SKM-1 treated with dmso at 0.1 percent for 144 hours (cell line): ENCODE measurements at regions not wholly inside any gene's neighbourhood (a gene's known extent, or its start where the extent isn't known, plus 50 kb on each side); places are given as distances from the start of the nearest gene placed in this dataset.

Experiments used
- DNase-seq: peaks from one replicate; lab custom pipeline; 2025; ENCODE audit not compliant: unreplicated experiment; lab: John Stamatoyannopoulos, UW

- DNase-seq: no peak
These were observed 408.9 kb upstream of the FBXO33 start for GRCh38 chr14:39841088-39841487.

GRCh38 chr14:39827901-39828655 is 395.8 kb upstream of the FBXO33 start:
- DNase-seq: no peak

GRCh38 chr14:39812532-39813320 is 380.5 kb upstream of the FBXO33 start:
- DNase-seq: no peak

- no peak for DNase-seq
These were observed 375.0 kb upstream of the FBXO33 start for GRCh38 chr14:39807271-39807670.

DNA sequence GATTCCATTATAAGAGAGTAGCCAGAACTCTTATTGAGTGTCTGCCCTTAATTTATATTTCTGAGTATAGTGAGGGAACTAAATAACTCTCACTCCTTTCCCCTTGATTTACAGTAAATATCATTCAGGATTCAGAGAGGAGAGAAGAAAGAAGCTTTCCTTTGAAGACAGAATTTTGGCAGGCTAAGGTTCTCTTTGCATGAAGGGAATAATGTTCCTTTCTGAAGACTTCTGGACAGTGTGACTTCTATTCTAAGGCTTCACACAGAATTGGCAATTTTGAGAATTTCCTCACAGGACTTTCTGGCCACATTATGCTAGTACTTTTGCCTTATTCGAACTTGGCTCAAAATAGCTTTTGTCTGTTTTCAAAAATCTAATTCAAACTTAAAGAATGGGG is 352.2 kb upstream of the FBXO33 start:
- DNase-seq: no peak

DNA sequence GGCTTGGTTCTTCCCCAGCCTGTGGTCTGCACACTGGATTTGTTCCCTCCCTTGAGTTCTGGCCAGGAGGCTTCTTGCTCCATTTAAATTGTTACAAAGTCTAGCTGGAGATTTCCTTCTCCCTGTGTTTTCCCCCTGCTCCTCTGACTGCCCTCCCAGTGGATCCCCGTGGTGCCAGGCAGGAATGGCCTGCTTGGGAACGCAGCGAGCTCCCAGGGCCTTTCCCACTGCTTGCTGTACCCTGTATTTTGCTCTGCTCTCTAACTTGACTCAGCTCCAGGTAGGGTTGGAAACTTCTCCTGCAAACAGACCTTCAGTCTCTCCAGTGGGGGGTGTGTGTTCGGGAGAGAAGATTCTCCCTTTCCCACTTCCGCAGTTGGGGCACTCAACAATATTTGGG is 349.2 kb upstream of the FBXO33 start:
- DNase-seq: no peak

DNA sequence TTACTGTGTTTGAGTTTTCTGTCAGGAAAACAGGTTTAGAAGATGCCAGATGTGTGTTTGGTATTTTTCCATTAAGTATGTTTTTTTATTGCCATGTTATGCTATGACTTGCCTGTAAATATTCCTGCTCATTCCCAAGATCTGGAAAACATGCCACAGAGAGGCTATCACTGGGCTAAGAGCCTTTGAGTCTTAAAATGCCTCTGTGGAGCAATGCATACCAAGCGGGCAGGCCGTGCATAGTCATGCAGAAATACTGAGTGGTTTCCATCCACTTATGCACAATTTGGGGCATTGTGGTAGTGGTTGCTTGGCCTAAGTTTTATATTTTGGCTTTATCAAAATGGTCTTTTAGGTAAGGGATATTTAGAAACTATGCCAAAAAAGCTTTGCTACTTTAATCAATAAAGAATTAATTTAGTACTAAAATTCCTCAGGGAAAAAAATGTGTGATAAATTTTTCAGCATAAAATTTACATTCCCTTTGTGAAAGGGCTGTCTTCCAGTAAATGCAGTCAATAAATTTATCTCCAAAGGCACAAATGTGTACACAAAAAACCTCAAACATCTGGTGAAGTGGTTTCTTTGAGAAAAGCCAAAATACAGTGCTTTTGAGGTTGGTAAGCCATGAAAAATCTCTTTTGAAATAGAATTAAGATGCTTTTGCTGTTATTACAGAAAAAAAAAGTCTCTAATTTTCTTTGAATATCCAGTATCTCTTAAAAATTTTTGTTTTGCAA is 341.3 kb upstream of the FBXO33 start:
- no peak for DNase-seq

GRCh38 chr14:39772627-39773026 is 340.4 kb upstream of the FBXO33 start:
- DNase-seq: no peak

DNA sequence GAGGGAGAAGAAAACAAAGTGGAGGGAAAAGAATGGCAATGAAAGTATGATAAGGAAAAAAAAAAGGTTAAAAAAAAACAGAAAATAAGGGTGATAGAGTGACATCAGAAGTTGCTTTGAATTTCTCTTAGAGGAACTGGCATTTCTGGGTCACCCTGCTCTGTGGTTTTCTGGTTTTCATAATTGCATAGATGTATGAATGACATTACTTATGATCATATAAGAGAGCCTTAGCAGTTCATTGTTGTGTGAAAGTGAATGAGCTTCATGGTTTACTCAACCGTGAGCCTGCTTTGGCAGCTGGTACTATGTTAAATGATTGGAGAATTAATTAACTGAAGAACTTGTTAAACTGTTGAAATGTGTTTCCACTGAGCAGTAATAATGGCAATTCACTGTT is 336.4 kb upstream of the FBXO33 start:
- DNase-seq: no peak

GRCh38 chr14:39766397-39767000 is 334.3 kb upstream of the FBXO33 start:
- no peak for DNase-seq

GRCh38 chr14:39765676-39766075 is 333.4 kb upstream of the FBXO33 start:
- DNase-seq: no peak

DNA sequence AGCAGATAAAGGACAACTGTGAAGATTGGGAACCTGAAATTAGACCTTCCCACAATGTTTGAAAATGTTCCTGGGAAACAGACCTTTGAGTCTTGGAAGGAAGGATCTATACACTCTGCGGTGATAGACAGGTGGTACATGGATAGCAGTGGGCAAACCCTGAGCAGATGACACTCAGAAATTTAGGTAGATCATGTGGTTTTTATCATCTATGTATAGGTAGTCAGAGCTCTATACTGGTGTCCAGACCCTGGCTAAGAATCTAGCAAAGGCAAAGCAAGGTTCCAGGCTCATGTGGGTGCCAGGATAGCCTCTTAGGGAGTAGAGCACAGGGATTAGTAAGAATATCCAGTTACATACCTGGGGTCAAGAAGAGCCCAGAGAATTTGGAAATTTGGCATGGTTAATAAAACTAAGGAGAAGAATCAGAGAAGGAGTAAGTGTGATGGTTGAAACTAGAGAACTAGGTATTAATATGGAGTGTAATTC is 331.2 kb upstream of the FBXO33 start:
- DNase-seq: no peak

DNA sequence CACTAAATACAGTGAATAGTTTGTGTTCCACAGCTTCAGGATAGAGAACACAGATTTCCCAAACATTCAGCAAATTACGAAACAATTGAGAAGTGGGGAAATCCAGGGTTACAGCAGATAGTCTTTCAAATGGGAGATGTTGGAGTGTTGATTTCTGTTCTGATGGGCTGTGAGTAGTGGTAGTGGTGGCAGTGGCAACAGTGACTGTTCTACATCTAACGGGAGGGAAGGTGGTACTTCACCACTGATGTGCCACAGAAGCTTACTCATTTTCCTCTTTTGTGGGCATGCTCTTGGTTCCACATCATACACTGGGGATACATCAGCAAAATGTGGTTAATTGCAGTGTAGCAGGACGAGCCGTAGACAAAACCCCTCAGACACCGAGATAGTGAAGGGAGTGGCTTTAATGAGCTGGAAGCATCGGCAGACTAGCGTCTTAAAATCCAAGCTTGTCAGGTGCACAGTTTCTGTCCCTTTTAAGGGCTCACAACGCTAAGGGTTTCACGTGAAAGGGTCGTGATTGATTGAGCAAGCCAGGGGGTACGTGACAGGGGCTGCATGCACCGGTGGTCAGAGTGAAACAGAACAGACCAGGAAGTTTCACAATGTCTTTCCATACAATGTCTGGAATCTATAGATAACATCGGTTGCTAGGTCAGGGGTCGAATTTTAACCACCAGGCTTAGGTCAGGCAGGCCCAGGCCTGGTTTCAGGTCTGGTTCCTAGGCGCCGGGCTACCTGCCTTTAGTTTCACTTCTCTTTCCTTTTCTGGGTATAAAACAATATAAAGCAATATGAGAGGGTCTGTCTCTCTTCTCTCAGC is 330.6 kb upstream of the FBXO33 start:
- DNase-seq: peak; percentile 40

- no peak for DNase-seq
These were observed 323.1 kb upstream of the FBXO33 start for GRCh38 chr14:39755269-39755878.

DNA sequence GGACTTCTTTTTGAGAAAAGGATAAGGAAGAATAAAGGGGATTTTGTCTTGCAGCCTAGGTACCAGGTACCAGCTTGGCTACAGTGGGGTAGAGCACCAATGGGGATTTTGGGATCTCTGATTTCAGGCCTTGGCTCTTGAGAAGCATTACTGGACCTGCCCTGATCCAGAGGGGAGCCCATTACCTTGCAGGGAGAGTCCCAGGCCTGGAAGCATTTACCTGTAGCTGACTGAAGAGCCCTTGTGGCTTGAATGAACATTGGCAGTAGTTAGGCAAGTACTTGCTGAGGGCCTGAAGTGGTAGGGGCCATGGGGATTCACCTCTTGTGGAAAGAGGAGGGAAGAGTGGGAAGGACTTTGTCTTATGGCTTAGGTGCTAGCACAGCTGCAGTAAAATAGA is 308.2 kb upstream of the FBXO33 start:
- no peak for DNase-seq

GRCh38 chr14:39739796-39740195 is 307.6 kb upstream of the FBXO33 start:
- DNase-seq: no peak

DNA sequence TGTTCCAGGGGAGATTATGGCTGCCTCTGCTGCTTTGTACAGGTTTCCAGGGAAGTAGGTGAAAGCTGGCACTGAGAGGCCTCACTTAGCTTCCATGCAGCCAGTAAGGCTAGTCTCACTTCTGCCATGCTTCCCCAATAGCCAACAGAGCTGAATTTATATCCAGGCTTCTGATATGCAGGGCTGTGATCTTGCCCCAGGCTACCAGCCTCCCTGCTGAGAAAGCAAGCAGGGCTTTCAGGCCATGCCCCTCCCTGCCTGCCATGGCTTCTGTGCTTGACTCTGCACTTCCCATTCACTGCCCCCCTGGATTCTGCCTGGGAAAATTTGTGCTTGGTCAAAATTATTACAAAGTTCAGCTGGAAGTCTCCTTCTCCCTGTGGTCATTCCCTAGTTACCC is 302.1 kb upstream of the FBXO33 start:
- DNase-seq: no peak

- no peak for DNase-seq
These were observed 301.5 kb upstream of the FBXO33 start for GRCh38 chr14:39733741-39734140.

DNA sequence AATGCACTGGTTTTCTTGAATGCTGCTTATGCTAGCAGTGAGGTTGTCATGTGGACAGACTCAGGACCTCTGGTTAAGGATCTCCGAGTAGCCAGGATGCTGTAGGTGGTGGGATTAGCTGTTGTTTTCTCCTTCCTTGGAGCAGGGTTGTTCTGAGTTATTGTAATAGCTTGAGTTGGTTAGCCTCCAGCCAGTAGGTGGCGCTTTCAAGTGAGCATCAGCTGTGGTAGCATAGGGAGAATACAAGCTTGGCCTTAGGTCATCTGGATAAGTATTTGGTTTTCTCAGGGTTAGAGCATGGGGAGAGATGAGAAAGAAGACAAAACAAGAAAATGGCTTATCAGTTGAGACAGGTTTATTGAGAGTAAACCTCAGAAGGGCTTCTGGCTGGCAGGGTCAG is 299.7 kb upstream of the FBXO33 start:
- DNase-seq: no peak

GRCh38 chr14:39726563-39726962 is 294.3 kb upstream of the FBXO33 start:
- DNase-seq: no peak
